ENCODE measurements at regions not wholly inside any gene's neighbourhood (a gene's known extent, or its start where the extent isn't known, plus 50 kb on each side); places are given as distances from the start of the nearest gene placed in this dataset.

- H3K79me2 ChIP-seq (ENCODE audit: insufficient read depth, low read depth, low read length) = no peaks in the 10 kb centered on the region
- H3K36me3 ChIP-seq (ENCODE audit: insufficient read depth, low read length) = no peaks in the 10 kb centered on the region
- no peaks in the 10 kb centered on the region for H3K4me1 ChIP-seq (ENCODE audit: insufficient read depth, low read length, poor library complexity, severe bottlenecking)
- no peaks in the 10 kb centered on the region for H3K9me2 ChIP-seq (ENCODE audit: insufficient read depth, low read length)
- H3K27ac ChIP-seq (ENCODE audit: low read depth, low read length, poor library complexity, severe bottlenecking) = no peak overlapping the region
- H3K9me3 ChIP-seq (ENCODE audit: low read length) = no peaks in the 10 kb centered on the region
- no TSS peak for BruUV-seq (replicated peaks)
- DNase-seq (ENCODE audit: low spot score) = no peak
- no peak overlapping the region for H3K4me3 ChIP-seq (ENCODE audit: low read depth, low read length, poor library complexity, severe bottlenecking)
- no peak overlapping the region for H3K4me2 ChIP-seq (ENCODE audit: low read length)
- H2AFZ ChIP-seq (ENCODE audit: low read length) = no peak overlapping the region
- TF ChIP-seq EZH2phosphoT487 (IDR thresholded peaks at IDR 0.05; ENCODE audit: borderline replicate concordance, low read depth, low read length) (no peak), CTCF (conservative IDR thresholded peaks at IDR 0.05; ENCODE audit: low read length) (no peak)
- ChIA-PET POLR2A (interaction anchor here (0.5 kb wide), 1 partner anchor 226 kb away, joined by 3 read pairs; no protein-coding TSS in a partner anchor), CTCF (ENCODE audit: unreplicated experiment) (no interaction called here)
- H4K20me1 ChIP-seq (ENCODE audit: insufficient read depth, low read length) = no peaks in the 10 kb centered on the region
- intact Hi-C loops (cut with micrococcal nuclease; ENCODE audit: unreplicated experiment) = no loop called here
These were observed 445.8 kb downstream of the RPS24 start for GRCh38 chr10:78479467-78479866.

GRCh38 chr10:78481842-78482241 lies 448.2 kb downstream of the RPS24 start:
- intact Hi-C loops (cut with micrococcal nuclease; ENCODE audit: unreplicated experiment) = no loop called here
- no peak overlapping the region for H2AFZ ChIP-seq (ENCODE audit: low read length)

GRCh38 chr10:78483641-78484040 lies 450.0 kb downstream of the RPS24 start:
- intact Hi-C loops (cut with micrococcal nuclease; ENCODE audit: unreplicated experiment) = no loop called here
- Histone ChIP-seq H2AFZ (ENCODE audit: low read length) (no peak overlapping the region), H3K4me1 (ENCODE audit: insufficient read depth, low read length, poor library complexity, severe bottlenecking) (no peaks in the 10 kb centered on the region), H4K20me1 (ENCODE audit: insufficient read depth, low read length) (no peaks in the 10 kb centered on the region), H3K9me3 (ENCODE audit: low read length) (no peaks in the 10 kb centered on the region), H3K4me3 (ENCODE audit: low read depth, low read length, poor library complexity, severe bottlenecking) (no peak overlapping the region), H3K9me2 (ENCODE audit: insufficient read depth, low read length) (no peaks in the 10 kb centered on the region), H3K79me2 (ENCODE audit: insufficient read depth, low read depth, low read length) (no peaks in the 10 kb centered on the region), H3K4me2 (ENCODE audit: low read length) (no peak overlapping the region), H3K27ac (ENCODE audit: low read depth, low read length, poor library complexity, severe bottlenecking) (no peak overlapping the region), H3K36me3 (ENCODE audit: insufficient read depth, low read length) (no peaks in the 10 kb centered on the region)
- no peak for TF ChIP-seq EZH2phosphoT487 (IDR thresholded peaks at IDR 0.05; ENCODE audit: borderline replicate concordance, low read depth, low read length)
- TF ChIP-seq CTCF (conservative IDR thresholded peaks at IDR 0.05; ENCODE audit: low read length) = no peak
- POLR2A ChIA-PET = no interaction called here
- DNase-seq (ENCODE audit: low spot score) = no peak
- CTCF ChIA-PET (ENCODE audit: unreplicated experiment) = no interaction called here
- no TSS peak for BruUV-seq (replicated peaks)

More at GRCh38 chr10:78481842-78482241, 448.2 kb downstream of the RPS24 start:
- BruUV-seq (replicated peaks) = no TSS peak
- H3K4me2 ChIP-seq (ENCODE audit: low read length) = no peak overlapping the region
- no peak for DNase-seq (ENCODE audit: low spot score)
- no peaks in the 10 kb centered on the region for H3K9me2 ChIP-seq (ENCODE audit: insufficient read depth, low read length)
- H4K20me1 ChIP-seq (ENCODE audit: insufficient read depth, low read length) = no peaks in the 10 kb centered on the region
- TF ChIP-seq EZH2phosphoT487 (IDR thresholded peaks at IDR 0.05; ENCODE audit: borderline replicate concordance, low read depth, low read length) (no peak), CTCF (conservative IDR thresholded peaks at IDR 0.05; ENCODE audit: low read length) (no peak)
- H3K27ac ChIP-seq (ENCODE audit: low read depth, low read length, poor library complexity, severe bottlenecking) = no peak overlapping the region
- H3K4me3 ChIP-seq (ENCODE audit: low read depth, low read length, poor library complexity, severe bottlenecking) = no peak overlapping the region
- H3K9me3 ChIP-seq (ENCODE audit: low read length) = no peaks in the 10 kb centered on the region
- no peaks in the 10 kb centered on the region for H3K79me2 ChIP-seq (ENCODE audit: insufficient read depth, low read depth, low read length)
- no peaks in the 10 kb centered on the region for H3K36me3 ChIP-seq (ENCODE audit: insufficient read depth, low read length)
- no peaks in the 10 kb centered on the region for H3K4me1 ChIP-seq (ENCODE audit: insufficient read depth, low read length, poor library complexity, severe bottlenecking)
- CTCF ChIA-PET (ENCODE audit: unreplicated experiment) = no interaction called here
- POLR2A ChIA-PET = no interaction called here

Data from OCI-LY7 (cell line).